A673 (cell line): ENCODE measurements at regions not wholly inside any gene's neighbourhood (a gene's known extent, or its start where the extent isn't known, plus 50 kb on each side); places are given as distances from the start of the nearest gene placed in this dataset.

Source experiments
- CTCF ChIP-seq: fragments of 300-800, 200-600 bp; sonication (generic); conservative IDR thresholded peaks from 2 replicates; pipeline ENCODE4 v1.5.1; 2017; ENCODE audit warnings: low read depth, mild to moderate bottlenecking, antibody characterized with exemption, low read length, moderate library complexity, mixed read lengths
- EZH2 ChIP-seq: fragments of 200-600 bp; sonication (generic); IDR thresholded peaks from 2 replicates; pipeline ENCODE4 v1.6.1; 2017; ENCODE audit warnings: borderline replicate concordance, low read depth, mild to moderate bottlenecking, mixed read lengths, antibody characterized with exemption, low read length; ENCODE audit not compliant: poor library complexity, severe bottlenecking

GRCh38 chr3:18207226-18207625 lies 217.9 kb downstream of the SATB1 start:
- TF ChIP-seq CTCF (no peak), EZH2 (no peak)
